ENCODE measurements at regions not wholly inside any gene's neighbourhood (a gene's known extent, or its start where the extent isn't known, plus 50 kb on each side); places are given as distances from the start of the nearest gene placed in this dataset.
"Not testable (repeated sequence)": the region's sequence is repeated elsewhere in the genome, so short reads cannot be mapped to it uniquely, and the experiment has no call there.

- no peak for DNase-seq (ENCODE audit: low spot score)
Measured at GRCh38 chr1:187718527-187718926, 889.8 kb downstream of the PLA2G4A start.

GRCh38 chr1:187721216-187721615 lies 892.5 kb downstream of the PLA2G4A start:
- no peak for DNase-seq (ENCODE audit: low spot score)

- DNase-seq (ENCODE audit: low spot score), result no peak
Measured at GRCh38 chr1:187725216-187725615, 896.5 kb downstream of the PLA2G4A start.

- DNase-seq (ENCODE audit: low spot score), result no peak
Measured at GRCh38 chr1:187733232-187733631, 904.5 kb downstream of the PLA2G4A start.

- DNase-seq (ENCODE audit: low spot score), result no peak
Measured at GRCh38 chr1:187734427-187734826, 905.7 kb downstream of the PLA2G4A start.

- DNase-seq (ENCODE audit: low spot score), result no peak
Measured at GRCh38 chr1:187744665-187745064, 915.9 kb downstream of the PLA2G4A start.

GRCh38 chr1:187755536-187755935 lies 926.8 kb downstream of the PLA2G4A start:
- no peak for DNase-seq (ENCODE audit: low spot score)

GRCh38 chr1:187756684-187757083 lies 927.9 kb downstream of the PLA2G4A start:
- not testable (repeated sequence) for DNase-seq (ENCODE audit: low spot score)

- no peak for DNase-seq (ENCODE audit: low spot score)
Measured at GRCh38 chr1:187759825-187760333, 931.1 kb downstream of the PLA2G4A start.

GRCh38 chr1:187762118-187762517 lies 933.4 kb downstream of the PLA2G4A start:
- DNase-seq (ENCODE audit: low spot score), result no peak

GRCh38 chr1:187763465-187763864 lies 934.7 kb downstream of the PLA2G4A start:
- no peak for DNase-seq (ENCODE audit: low spot score)

- no peak for DNase-seq (ENCODE audit: low spot score)
Measured at GRCh38 chr1:187763976-187764375, 935.2 kb downstream of the PLA2G4A start.

- DNase-seq (ENCODE audit: low spot score), result no peak
Measured at GRCh38 chr1:187771396-187771795, 942.6 kb downstream of the PLA2G4A start.

GRCh38 chr1:187773168-187773567 lies 944.4 kb downstream of the PLA2G4A start:
- no peak for DNase-seq (ENCODE audit: low spot score)

- DNase-seq (ENCODE audit: low spot score), result no peak
Measured at GRCh38 chr1:187787736-187788135, 959.0 kb downstream of the PLA2G4A start.

GRCh38 chr1:187788718-187789117 lies 960.0 kb downstream of the PLA2G4A start:
- DNase-seq (ENCODE audit: low spot score), result no peak

GRCh38 chr1:187790724-187791123 lies 962.0 kb downstream of the PLA2G4A start:
- no peak for DNase-seq (ENCODE audit: low spot score)

GRCh38 chr1:187794561-187794960 lies 965.8 kb downstream of the PLA2G4A start:
- no peak for DNase-seq (ENCODE audit: low spot score)

GRCh38 chr1:187809549-187809948 lies 980.8 kb downstream of the PLA2G4A start:
- DNase-seq (ENCODE audit: low spot score), result no peak

- no peak for DNase-seq (ENCODE audit: low spot score)
Measured at GRCh38 chr1:187816646-187817045, 987.9 kb downstream of the PLA2G4A start.

- DNase-seq (ENCODE audit: low spot score), result no peak
Measured at GRCh38 chr1:187817782-187818181, 989.0 kb downstream of the PLA2G4A start.

GRCh38 chr1:187819086-187819485 lies 990.3 kb downstream of the PLA2G4A start:
- DNase-seq (ENCODE audit: low spot score), result no peak

GRCh38 chr1:187836557-187836956 lies 1007.8 kb downstream of the PLA2G4A start:
- no peak for DNase-seq (ENCODE audit: low spot score)

GRCh38 chr1:187837787-187838186 lies 1009.0 kb downstream of the PLA2G4A start:
- no peak for DNase-seq (ENCODE audit: low spot score)
